HCEC 1CT (cell line): ENCODE measurements at regions not wholly inside any gene's neighbourhood (a gene's known extent, or its start where the extent isn't known, plus 50 kb on each side); places are given as distances from the start of the nearest gene placed in this dataset.
A peak's percentile ranks its signal among the peaks of the same experiment; 100 is the strongest.
"Not testable (repeated sequence)": the region's sequence is repeated elsewhere in the genome, so short reads cannot be mapped to it uniquely, and the experiment has no call there.

ENCODE experiments used
- DNase-seq: peaks from one replicate; pipeline ENCODE4 v3.0.0-alpha.2; 2017

- no peak for DNase-seq
These were observed 156.7 kb upstream of the KLF6 start for GRCh38 chr10:3941676-3942075.

- no peak for DNase-seq
These were observed 151.5 kb upstream of the KLF6 start for GRCh38 chr10:3936422-3937040.

GRCh38 chr10:3935933-3936359 lies 150.9 kb upstream of the KLF6 start:
- DNase-seq: no peak

- peak; percentile 49 for DNase-seq
These were observed 150.1 kb upstream of the KLF6 start for GRCh38 chr10:3935141-3935540.

- no peak for DNase-seq
These were observed 148.7 kb upstream of the KLF6 start for GRCh38 chr10:3933733-3934132.

GRCh38 chr10:3932597-3933375 lies 147.8 kb upstream of the KLF6 start:
- DNase-seq: no peak

GRCh38 chr10:3931901-3932300 lies 146.9 kb upstream of the KLF6 start:
- DNase-seq: no peak

- no peak for DNase-seq
These were observed 146.2 kb upstream of the KLF6 start for GRCh38 chr10:3931224-3931623.

GRCh38 chr10:3928569-3928968 lies 143.6 kb upstream of the KLF6 start:
- DNase-seq: no peak

GRCh38 chr10:3928078-3928477 lies 143.1 kb upstream of the KLF6 start:
- DNase-seq: no peak

- no peak for DNase-seq
These were observed 141.9 kb upstream of the KLF6 start for GRCh38 chr10:3926675-3927525.

GRCh38 chr10:3926258-3926657 lies 141.2 kb upstream of the KLF6 start:
- DNase-seq: no peak

GRCh38 chr10:3925184-3925583 lies 140.2 kb upstream of the KLF6 start:
- DNase-seq: no peak

GRCh38 chr10:3924344-3924743 lies 139.3 kb upstream of the KLF6 start:
- DNase-seq: peak; percentile 99

GRCh38 chr10:3923033-3923432 lies 138.0 kb upstream of the KLF6 start:
- DNase-seq: no peak

GRCh38 chr10:3919709-3920308 lies 134.8 kb upstream of the KLF6 start:
- DNase-seq: no peak

- not testable (repeated sequence) for DNase-seq
These were observed 132.4 kb upstream of the KLF6 start for GRCh38 chr10:3917392-3917791.

GRCh38 chr10:3914733-3915132 lies 129.7 kb upstream of the KLF6 start:
- DNase-seq: no peak

- no peak for DNase-seq
These were observed 126.9 kb upstream of the KLF6 start for GRCh38 chr10:3911713-3912442.

GRCh38 chr10:3911241-3911640 lies 126.2 kb upstream of the KLF6 start:
- no peak for DNase-seq

GRCh38 chr10:3909339-3909738 lies 124.3 kb upstream of the KLF6 start:
- no peak for DNase-seq

GRCh38 chr10:3908183-3908582 lies 123.2 kb upstream of the KLF6 start:
- no peak for DNase-seq

GRCh38 chr10:3907514-3907913 lies 122.5 kb upstream of the KLF6 start:
- no peak for DNase-seq
